ENCODE measurements at regions not wholly inside any gene's neighbourhood (a gene's known extent, or its start where the extent isn't known, plus 50 kb on each side); places are given as distances from the start of the nearest gene placed in this dataset.

- DNase-seq, result peak; percentile 56
- no peaks in the 10 kb centered on the region for H3K36me3 ChIP-seq
- H3K27ac ChIP-seq, result no peak overlapping the region
- intact Hi-C loops (cut with DNase I; ENCODE audit: low total_unique reads), result no loop called here
- H3K4me1 ChIP-seq, result no peaks in the 10 kb centered on the region
- H3K4me3 ChIP-seq, result no peak overlapping the region
- TF ChIP-seq CTCF (IDR thresholded peaks at IDR 0.05 in 8 of 11, conservative IDR thresholded peaks at IDR 0.05 in 3 of 11), result no peak
- no peak for TF ChIP-seq POLR2AphosphoS5 (IDR thresholded peaks at IDR 0.05)
- TF ChIP-seq POLR2A (IDR thresholded peaks at IDR 0.05), result no peak
- H3K27me3 ChIP-seq (replicated peaks in 1 of 7), result peaks cover 0 to 30% (median 0%) of the 10 kb centered on the region in 7 donors
- H3K9me3 ChIP-seq, result peaks cover 0 to 19% (median 10%) of the 10 kb centered on the region in 8 donors
- 83 to 91% (median 87%) methylated on average over 12 to 14 of the region's 14 CpGs for WGBS, 5 donors
These were observed 222.3 kb downstream of the TEX29 start for GRCh38 chr13:111542530-111543341.

GRCh38 chr13:111546921-111547675 is 226.7 kb downstream of the TEX29 start:
- DNase-seq, result no peak
- intact Hi-C loops (cut with DNase I; ENCODE audit: low total_unique reads), result no loop called here
- peaks cover 0 to 4% (median 0%) of the 10 kb centered on the region in 7 donors for H3K27me3 ChIP-seq (replicated peaks in 1 of 7)
- no peak overlapping the region for H3K4me3 ChIP-seq
- H3K36me3 ChIP-seq, result no peaks in the 10 kb centered on the region
- no peak overlapping the region for H3K27ac ChIP-seq
- H3K9me3 ChIP-seq, result peaks cover 0 to 19% (median 10%) of the 10 kb centered on the region in 8 donors
- TF ChIP-seq CTCF (IDR thresholded peaks at IDR 0.05 in 8 of 11, conservative IDR thresholded peaks at IDR 0.05 in 3 of 11) (no peak), POLR2AphosphoS5 (IDR thresholded peaks at IDR 0.05) (no peak), POLR2A (IDR thresholded peaks at IDR 0.05) (no peak)
- 75 to 87% (median 80%) methylated on average over 19 of the region's 19 CpGs for WGBS, 5 donors
- H3K4me1 ChIP-seq, result no peaks in the 10 kb centered on the region

- H3K9me3 ChIP-seq, result peaks cover 0 to 19% (median 10%) of the 10 kb centered on the region in 8 donors
- H3K27ac ChIP-seq, result no peak overlapping the region
- H3K27me3 ChIP-seq (replicated peaks in 1 of 7), result peaks cover 0 to 3% (median 0%) of the 10 kb centered on the region in 7 donors
- TF ChIP-seq POLR2A (IDR thresholded peaks at IDR 0.05) (no peak), CTCF (IDR thresholded peaks at IDR 0.05 in 8 of 11, conservative IDR thresholded peaks at IDR 0.05 in 3 of 11) (no peak), POLR2AphosphoS5 (IDR thresholded peaks at IDR 0.05) (no peak)
- intact Hi-C loops (cut with DNase I; ENCODE audit: low total_unique reads), result no loop called here
- no peaks in the 10 kb centered on the region for H3K4me1 ChIP-seq
- 92 to 94% (median 93%) methylated on average over 40 of the region's 40 CpGs for whole genome bisulfite sequencing, 5 donors
- H3K4me3 ChIP-seq, result no peak overlapping the region
- peak; percentile 69 for DNase-seq
- H3K36me3 ChIP-seq, result no peaks in the 10 kb centered on the region
These were observed 227.4 kb downstream of the TEX29 start for GRCh38 chr13:111547726-111548273.

- TF ChIP-seq CTCF (IDR thresholded peaks at IDR 0.05 in 8 of 11, conservative IDR thresholded peaks at IDR 0.05 in 3 of 11), result no peak
- no peak for TF ChIP-seq POLR2AphosphoS5 (IDR thresholded peaks at IDR 0.05)
- no peak for TF ChIP-seq POLR2A (IDR thresholded peaks at IDR 0.05)
- no peak overlapping the region for H3K4me3 ChIP-seq
- no peaks in the 10 kb centered on the region for H3K27me3 ChIP-seq (replicated peaks in 1 of 7)
- WGBS, 5 donors, result 93 to 95% (median 95%) methylated on average over 24 to 25 of the region's 25 CpGs
- no peaks in the 10 kb centered on the region for H3K36me3 ChIP-seq
- peaks cover 0 to 19% (median 10%) of the 10 kb centered on the region in 8 donors for H3K9me3 ChIP-seq
- H3K4me1 ChIP-seq, result no peaks in the 10 kb centered on the region
- intact Hi-C loops (cut with DNase I; ENCODE audit: low total_unique reads), result no loop called here
- no peak overlapping the region for H3K27ac ChIP-seq
- peak; percentile 58 for DNase-seq
These were observed 227.9 kb downstream of the TEX29 start for GRCh38 chr13:111548301-111548700.

Measured in spleen (tissue), 11 donors.